ENCODE measurements at regions not wholly inside any gene's neighbourhood (a gene's known extent, or its start where the extent isn't known, plus 50 kb on each side); places are given as distances from the start of the nearest gene placed in this dataset.

DNA sequence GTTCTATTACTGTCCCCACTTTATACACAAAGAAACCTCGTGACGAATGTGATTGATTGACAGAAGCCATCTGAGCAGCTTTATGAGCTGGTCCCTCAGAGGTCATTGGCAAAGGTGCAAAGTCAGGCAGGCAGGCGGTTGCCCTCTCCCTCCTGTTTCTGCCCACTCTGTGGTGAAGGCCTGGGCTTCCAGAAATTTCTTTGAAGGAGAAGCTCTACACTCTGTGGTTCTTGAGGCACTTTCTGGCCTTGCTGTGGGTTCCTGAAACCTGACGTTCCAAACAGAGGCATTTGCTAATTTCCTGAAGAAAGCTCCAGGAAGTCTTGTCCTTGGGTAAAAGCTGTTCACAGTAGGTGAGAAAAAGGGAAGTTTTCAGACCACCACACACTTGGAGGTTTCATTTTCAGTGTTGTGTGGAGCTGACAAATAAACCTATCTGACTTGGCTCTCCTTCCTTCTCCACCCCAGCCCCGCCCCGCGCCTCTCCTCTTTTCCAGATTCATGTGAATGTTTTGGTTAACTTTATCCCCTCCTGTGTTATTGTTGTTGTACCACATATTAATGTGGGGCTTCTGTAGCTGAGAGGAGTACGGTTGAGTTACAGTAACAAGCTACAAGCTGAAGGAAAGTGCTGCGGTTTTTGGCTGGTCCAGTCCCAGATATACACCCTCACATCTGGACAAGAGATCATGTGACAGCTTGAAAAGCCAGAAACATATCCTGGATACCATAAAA, 274.1 kb downstream of the CLIC5 start:
- no peak for DNase-seq

GRCh38 chr6:45739058-45739457, 276.6 kb downstream of the CLIC5 start:
- no peak for DNase-seq

- no peak for DNase-seq
Measured at GRCh38 chr6:45738057-45738455, 277.6 kb downstream of the CLIC5 start.

GRCh38 chr6:45737331-45738056, 278.2 kb downstream of the CLIC5 start:
- no peak for DNase-seq

DNA sequence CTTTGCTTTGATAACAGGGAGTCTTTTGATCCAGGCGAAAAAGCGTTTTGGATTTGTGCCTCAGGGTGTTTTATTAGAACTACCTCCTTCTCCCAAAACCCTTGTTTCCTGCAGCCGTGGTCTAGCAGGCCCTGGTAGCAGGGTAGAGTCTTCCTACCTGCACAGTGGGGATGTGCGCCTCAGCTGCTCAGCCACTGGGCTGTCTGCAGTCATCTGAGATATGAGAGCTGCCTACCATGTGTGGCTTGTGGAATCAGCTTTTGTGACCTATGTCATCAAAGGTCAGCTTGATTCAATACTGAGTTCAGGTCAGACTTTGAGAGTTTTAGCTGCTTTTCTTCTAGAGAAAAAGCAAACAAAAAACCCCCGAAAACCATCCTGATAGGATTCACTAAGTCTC, 279.5 kb downstream of the CLIC5 start:
- DNase-seq: no peak

DNA sequence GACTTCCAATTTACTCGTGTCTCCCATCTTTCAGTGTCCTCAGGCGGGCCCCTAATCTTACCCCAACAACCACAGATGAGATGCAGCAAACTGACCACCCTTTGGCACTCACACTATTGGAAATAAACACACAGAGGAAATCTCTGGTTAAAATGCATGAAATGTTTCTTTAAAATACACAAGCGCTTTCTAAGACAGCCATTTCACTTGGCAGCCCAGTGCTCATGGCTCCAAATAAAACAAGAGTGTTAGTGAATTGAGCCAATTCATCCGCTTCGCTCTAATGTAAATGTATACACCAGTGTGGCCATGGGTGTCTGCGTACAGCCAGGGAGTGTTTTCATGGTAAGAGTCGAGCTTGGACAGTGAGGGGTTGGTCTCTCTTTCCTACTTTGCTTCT, 282.9 kb downstream of the CLIC5 start:
- DNase-seq: no peak

DNA sequence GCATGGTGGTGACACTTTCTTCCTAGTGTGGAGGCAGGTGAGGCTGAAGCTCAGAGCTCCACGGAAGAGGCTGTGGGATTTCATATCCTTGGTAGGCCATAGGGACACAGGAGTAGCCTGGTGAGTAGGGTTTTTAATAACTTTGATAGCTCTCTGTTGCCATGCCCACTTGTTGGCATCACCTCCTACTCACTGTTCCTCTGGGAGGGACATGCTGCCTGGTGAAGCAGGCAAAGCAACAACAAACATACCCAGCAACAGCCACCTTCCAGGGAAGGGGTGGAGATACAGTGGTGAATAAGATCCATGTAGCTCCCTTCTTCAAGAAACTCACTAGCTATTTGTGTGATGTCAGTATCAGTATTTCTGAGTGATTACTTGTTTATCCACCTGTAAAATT, 285.4 kb downstream of the CLIC5 start:
- DNase-seq: no peak

DNA sequence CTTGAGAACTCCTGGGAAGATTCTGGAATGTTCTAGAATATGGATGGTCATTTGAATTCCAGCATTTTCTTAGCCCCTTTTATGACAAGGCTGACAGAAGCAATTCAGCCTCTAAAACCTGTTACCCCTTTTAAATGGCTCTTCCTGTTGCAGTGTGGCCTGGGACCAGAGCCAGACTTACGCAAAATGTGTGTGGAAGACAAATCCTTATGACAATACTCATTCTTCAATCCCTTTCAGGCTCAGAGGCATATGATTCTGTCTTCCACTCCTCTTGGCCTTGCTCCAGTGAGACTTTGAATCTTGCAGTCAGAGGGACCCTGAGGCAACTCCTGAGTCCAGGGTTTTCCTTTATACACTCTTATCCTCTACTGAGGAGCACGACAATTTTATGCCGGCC, 287.0 kb downstream of the CLIC5 start:
- DNase-seq: no peak

DNA sequence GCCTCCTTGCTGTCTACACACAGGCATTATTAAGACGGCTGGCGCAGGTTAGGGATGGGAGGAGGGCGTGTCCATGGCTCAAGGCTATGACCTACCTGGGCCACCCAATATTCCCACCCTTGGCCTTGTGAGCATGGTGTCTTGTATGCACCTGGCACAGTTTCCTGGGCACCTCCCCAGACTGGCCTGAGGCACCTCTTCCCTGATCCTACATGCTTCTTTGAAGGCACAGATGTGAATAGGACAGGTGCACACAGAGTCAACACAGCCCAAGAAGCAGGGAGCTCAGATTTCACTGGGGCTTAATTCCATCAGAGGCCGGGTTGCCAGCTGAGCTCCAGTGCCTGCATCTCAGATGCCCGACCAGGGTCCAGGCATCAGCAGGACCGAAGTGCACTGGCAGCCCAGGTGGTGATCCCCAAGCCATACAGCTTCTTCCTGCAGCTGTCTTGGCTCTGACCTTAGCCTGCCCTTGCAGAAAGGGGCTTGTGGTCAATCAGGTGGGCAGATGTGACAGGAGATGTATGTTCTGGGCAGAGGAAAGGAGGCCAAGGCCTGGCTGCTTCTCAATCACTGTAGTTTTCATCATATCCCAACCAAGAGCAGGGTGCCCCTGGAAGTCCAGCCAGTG, 287.7 kb downstream of the CLIC5 start:
- peak; percentile 9 for DNase-seq

DNA sequence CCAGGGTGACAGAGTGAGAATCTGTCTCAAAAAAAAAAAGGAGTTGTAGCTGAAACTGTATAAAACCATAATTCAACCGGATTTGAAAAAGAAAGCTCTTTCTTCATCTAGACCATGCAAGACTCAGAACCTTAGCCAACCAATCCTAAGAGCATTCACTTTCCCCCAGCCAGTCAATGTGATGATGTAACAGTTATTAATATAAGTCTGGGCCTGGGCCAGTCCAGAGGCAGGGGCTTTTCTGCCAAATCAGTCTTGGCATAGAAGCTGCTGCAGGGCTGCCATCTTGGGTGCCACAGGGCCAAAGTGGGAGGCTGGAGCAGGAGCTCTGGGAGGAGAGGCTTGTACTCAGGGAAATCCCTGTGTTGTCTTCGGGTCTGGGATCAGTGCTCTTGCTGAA, 288.4 kb downstream of the CLIC5 start:
- DNase-seq: no peak

DNA sequence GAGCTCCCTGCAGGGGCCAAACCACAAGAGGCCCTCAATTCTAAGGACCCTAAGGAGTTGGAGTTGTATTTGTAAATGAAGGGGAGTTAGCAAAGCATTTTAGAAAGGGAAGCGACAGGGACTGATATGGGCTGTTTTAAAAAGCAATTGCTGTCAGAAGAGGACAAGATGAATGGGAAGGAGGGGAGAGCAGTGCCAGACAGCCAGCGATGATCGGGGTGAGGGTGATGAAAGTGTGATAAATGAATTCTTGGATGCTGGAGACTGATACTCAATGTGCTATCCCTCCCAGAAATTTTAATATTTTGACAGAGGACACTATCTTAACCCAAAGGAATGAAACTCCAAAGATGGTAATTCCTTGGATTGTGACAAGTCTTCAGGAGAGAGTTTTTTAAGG, 289.2 kb downstream of the CLIC5 start:
- DNase-seq: no peak

GRCh38 chr6:45724511-45724910, 291.1 kb downstream of the CLIC5 start:
- no peak for DNase-seq

- DNase-seq: no peak
Measured at GRCh38 chr6:45724027-45724426, 291.6 kb downstream of the CLIC5 start.

DNA sequence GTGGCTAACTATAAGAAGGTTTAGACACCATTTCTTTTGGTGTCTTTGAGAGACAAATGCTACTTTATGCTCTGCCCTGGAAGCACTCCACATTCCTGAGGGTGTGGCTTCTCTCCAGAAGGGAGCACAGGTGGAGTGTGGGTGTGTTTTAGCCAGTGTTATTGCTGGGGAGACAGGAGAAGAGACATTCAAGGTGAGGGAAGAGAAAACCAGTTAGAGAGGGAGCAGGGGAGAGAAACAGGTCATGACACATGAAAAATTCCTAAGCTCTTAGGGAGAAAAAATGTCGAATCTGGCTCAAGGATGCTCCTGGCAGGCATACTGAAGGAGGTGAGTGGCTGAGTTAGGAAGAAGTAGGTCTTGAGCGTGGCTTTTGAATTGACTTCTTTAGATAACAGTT, 292.8 kb downstream of the CLIC5 start:
- DNase-seq: no peak

GRCh38 chr6:45721665-45722064, 294.0 kb downstream of the CLIC5 start:
- DNase-seq: no peak

GRCh38 chr6:45718871-45719270, 296.8 kb downstream of the CLIC5 start:
- DNase-seq: no peak

DNA sequence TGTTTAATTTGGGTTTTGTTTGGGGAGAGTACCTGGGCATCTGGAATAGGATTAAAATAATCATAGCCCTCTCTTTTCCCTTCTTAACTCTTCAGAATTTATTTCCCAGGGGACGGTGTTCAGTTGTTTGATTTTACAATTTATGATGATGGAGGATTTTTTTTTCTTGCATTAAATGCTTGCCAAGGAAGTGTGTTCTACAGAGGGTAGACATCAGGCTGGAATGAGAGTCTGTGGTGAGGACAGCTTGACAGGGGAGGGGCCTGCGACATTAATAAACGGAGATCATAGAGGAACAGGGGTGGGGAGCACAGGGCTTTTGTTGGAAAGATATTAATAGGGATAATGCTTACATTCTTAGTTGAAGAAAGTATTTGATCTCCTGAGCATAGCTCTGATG, 297.5 kb downstream of the CLIC5 start:
- DNase-seq: no peak

- DNase-seq: no peak
Measured at GRCh38 chr6:45717715-45718114, 297.9 kb downstream of the CLIC5 start.

GRCh38 chr6:45717027-45717426, 298.6 kb downstream of the CLIC5 start:
- no peak for DNase-seq

DNA sequence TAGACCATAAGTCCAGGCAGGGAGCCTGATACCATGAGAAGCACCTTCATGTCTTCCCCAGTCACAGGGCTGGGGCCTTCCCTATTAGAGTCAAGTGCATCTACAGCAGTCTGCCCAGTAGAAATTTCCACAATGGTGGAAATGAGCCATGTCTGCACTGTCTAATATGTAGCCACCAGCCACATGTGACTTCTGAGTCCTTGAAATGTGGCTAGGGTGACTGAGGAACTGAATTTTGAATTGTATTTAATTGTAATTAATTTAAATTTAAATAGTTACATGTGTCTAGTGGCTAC, 300.2 kb downstream of the CLIC5 start:
- no peak for DNase-seq

DNA sequence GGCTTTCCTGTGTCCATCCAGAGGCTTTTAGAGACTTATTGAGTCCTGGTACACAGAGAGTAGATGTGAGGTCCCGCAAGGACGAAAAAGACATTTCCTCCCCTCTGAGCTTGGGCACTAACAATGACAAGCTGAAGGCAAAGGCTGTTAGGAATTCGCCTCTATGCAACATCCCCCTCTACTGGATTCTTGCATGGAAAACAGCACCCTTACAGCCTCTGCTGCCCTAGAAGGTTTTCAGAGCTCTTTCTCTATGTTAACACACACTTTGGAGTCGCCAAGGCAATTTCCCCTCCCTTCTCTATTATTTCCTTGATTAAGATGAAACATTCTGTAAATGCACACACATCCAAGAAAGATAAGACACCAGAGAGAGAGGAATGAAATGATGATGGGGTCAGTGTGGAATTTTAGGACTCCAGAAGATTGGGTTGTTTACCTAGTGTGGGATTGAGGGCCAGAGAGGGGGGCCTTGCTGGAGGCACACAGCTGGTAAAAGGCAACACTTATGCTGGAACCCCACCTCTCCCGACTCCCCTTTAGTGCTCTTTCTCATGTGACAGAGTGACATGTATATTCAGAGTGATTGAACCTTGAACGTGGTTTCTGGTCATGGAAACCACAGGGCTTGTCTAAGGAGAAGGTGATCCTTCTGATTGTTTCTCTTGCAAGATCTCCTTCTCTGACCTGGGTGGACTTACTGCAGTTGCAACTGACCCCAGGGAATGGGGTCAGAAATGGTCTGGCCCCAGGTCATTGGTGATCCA, 300.7 kb downstream of the CLIC5 start:
- DNase-seq: peak; percentile 73

DNA sequence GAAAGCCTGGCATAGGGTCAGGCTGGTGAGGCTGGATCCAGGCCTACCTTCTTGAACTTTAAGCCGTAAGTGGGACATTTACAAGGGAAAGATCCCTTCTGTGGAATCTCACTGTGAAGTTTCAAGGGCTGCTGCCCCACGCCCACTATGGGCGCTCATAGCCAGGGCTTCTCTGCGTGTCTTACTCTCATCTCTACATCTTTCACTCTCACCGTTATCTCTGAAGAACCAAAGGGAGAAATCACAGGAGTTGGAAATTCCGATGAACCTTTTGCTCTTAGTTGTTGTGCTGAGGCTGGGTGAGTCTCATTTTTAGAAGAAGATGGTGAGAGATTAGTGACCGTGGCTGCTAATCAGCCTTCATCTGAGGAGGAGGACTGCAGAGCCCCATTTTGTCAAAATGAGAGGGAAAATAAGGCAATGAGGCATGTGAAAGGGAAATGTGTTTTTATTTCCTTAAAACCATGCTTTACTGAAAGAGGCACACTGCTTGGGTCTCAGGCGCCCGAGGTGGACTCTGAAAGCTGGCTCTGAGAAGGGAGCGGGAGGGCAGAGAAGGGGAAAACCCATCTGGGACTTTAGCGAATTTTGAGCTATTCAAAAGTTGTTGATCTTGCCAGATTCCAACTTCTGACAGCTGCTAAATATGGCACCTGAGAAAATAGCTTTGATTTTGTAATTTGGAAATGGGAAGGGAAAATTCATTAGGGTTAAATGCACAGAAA, 301.5 kb downstream of the CLIC5 start:
- no peak for DNase-seq

Measured in NCI-H345 (cell line).